Activated CD4-positive, alpha-beta T cell treated with anti-CD3 and anti-CD28 coated beads, Interleukin-2, amount 50 U/mL, for 16 hours (primary cell): ENCODE measurements at regions not wholly inside any gene's neighbourhood (a gene's known extent, or its start where the extent isn't known, plus 50 kb on each side); places are given as distances from the start of the nearest gene placed in this dataset.

Experiments used
- DNase-seq: peaks from one replicate; pipeline ENCODE4 v3.0.0-alpha.2; 2020

- no peak for DNase-seq
Observed at GRCh38 chr9:118809160-118809625, 560.0 kb downstream of the BRINP1 start.

DNA sequence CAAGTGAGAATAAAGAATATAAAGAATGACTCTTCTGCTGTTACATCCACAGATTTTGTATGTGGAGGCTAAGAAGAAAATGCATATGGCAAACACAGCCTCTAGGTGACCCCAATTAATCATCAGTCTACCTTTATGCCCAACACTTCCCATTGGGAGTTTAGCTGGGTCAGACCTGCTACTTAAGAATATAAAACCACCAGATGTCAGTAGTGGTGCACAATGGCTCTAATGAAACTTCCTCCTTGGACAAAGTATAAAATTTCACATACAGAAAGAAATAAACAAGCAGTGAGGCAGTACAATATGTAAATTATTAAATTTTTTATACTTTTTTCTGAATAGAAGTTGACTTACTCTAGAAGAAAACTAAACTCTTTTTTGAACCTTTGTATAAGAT, 539.9 kb downstream of the BRINP1 start:
- no peak for DNase-seq

- no peak for DNase-seq
Observed at GRCh38 chr9:118832371-118832770, 536.9 kb downstream of the BRINP1 start.

DNA sequence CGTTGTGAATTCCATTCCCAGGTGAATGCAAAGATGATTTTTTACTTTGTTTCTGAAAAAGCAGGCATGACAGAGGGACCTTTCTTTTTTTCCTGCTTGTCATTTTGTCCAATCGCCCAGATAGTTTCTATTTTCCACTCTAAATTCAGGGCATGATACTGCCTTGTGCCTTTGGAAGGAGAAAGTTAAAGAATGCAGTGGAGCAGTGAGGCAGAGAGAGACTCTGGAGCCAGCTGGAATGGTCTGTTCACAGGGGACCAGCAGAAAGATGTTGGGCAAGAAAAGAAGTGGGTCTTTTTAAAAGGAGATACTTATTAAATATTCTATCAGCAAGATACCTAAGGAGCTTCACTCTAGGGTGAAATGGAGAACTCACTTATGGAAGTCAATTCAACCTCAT, 532.3 kb downstream of the BRINP1 start:
- no peak for DNase-seq

DNA sequence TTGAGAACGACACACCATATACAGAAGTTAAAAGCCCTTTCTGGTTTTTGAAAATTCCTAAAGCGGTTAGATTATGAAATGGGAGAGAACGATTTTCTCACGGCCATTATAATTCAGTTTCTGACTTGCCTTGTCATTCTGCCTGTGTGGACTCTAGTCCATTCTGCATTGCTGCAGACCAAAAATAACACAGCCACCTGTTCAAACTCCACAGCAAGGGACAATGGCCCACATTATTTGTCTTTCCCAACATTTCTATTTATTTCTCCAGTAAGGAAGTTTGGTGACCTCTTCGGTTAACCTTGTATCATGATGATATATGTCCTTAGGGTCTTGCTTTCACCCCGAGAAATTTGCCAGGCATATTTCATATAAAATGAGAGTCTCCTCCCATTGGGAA, 497.7 kb downstream of the BRINP1 start:
- no peak for DNase-seq

DNA sequence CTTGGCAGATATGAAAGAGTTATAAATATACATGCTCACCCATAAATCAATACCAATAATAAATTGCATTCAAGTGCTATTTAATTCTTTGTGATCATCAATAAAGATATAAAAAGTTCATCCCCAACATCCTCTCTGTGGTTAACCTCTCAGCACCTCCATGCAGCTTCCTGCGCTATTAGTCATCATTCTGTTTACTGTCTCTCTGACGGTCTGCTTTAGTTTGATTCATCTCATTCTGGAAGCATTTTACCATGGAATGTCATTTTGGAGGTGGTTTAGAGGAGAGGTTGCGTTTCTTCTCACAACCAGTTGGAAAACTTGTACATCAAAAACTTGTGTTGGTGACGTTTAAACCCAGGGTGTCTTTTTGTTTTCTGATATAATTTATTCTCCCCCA, 486.6 kb downstream of the BRINP1 start:
- DNase-seq, result no peak

DNA sequence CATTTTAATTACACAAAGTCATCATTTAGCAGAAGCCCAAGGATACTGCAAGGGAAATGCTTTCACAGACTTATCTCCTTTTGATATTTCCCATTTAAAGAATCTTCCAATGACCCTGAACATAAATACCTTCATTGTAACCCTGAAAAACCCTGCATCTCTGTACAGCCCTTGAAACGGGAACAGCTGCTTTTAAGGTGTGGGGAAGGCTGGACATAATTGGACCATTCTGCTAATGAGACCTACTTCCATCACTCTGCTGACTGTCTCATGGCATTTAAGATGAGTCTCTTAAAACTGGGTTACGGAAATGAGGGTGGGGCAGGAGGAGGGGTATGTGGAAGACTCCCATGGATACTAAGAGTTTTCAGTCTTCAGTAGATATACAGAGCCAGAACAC, 485.8 kb downstream of the BRINP1 start:
- no peak for DNase-seq

DNA sequence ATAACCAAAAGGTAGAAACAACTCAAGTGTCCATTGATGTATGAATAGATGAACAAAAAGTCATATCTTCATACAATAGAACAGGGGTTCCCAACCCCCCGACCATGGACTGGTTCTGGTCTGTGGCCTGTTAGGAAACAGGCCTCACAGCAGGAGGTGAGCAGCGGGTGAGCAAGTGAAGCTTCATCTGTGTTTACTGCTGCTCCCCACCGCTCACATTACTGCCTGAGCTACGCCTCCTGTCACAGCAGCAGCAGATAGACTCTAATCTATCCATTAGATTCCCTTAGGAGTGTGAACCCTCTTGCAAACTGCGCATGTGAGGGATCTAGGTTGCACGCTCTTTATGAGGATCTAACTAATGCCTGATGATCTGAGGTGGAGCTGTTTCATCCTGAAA, 478.0 kb downstream of the BRINP1 start:
- no peak for DNase-seq

DNA sequence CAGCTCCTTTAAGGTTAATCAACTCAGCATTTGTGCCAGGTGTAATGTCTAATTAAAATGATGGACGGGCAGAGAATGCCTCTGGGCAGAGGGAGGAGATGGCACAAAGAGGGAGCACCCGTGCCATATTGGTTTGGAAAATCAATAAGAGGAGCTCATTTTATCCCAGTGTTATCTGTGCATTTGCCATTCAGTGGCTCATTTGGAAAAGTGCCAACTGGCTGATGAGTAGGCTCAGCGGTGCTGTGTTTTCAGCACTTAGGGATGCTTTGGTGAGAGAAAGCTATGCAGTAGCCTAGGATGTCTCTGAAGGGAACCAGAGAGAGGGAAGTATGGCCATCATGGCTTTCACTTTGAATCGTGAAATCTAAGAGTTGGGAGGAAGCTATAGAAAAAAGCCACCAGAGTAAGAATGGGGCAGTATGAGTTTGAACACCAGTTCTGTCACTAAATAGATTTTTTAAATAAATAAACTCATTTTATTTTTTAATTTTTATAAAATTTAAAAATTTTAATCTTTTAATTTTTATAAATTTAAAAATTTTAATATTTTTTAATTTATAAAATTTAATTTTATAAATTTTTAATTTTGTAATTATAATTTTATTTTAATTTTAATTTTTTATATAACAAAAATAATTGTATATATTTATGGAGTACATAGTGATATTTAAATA, 472.8 kb downstream of the BRINP1 start:
- no peak for DNase-seq

DNA sequence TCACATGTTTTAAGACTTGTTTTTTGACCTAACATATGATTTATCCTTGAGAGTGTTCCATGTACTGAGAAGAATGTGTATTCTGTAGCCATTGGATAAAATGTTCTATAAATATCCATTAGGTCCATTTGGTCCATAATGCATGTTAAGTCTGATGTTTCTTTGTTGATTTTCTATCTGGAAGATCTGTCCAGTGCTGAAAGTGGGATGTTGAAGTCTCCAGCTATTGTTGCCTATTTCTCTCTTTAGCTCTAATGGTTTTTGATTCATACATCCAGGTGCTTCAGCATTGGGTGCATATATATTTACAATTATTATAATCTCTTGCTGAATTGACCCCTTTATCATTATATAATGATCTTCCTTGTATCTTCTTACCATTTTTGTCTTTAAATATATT, 451.1 kb downstream of the BRINP1 start:
- DNase-seq, result no peak

DNA sequence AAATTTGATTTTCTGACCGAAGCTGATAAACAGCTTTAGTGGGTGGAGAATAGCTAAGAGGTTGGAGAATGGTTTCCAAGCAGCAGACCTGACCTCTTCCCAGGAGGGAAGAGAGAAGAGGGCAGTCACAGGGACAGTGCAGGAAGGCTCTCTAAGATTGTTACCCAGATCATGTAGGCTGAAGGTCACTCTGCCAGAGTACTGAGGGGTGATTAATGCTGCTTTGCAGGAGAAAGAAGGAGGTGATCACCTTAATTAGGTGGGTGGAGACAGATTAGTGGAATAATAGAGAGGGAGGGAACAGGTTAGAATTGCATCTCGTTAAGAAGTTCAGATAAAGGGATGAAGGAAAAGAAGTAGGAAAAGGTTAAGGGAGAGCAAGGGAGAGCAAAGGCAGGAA, 440.5 kb downstream of the BRINP1 start:
- no peak for DNase-seq

- no peak for DNase-seq
Observed at GRCh38 chr9:118929287-118929686, 439.9 kb downstream of the BRINP1 start.

- DNase-seq, result no peak
Observed at GRCh38 chr9:118931941-118932340, 437.3 kb downstream of the BRINP1 start.

- DNase-seq, result no peak
Observed at GRCh38 chr9:118938581-118938980, 430.7 kb downstream of the BRINP1 start.

DNA sequence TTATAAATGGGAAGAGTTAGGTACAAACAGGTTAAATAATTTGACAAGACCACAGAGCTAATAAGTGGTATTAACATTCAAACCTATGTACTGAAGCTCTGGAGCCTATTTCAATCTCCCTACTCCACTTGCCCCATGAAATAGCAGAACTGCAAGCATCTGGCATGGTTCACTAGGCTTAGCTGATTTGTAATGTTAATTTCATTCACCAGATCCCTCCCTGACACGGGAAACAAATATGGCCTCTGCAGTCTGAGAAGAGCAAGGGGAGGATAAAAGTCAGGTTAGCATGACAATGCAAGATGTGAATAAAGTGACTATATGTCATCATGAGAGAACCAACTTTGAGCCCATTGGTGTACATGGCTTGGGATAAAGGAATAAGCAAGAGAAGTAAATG, 428.8 kb downstream of the BRINP1 start:
- DNase-seq, result no peak

GRCh38 chr9:118946669-118947068, 422.6 kb downstream of the BRINP1 start:
- no peak for DNase-seq

DNA sequence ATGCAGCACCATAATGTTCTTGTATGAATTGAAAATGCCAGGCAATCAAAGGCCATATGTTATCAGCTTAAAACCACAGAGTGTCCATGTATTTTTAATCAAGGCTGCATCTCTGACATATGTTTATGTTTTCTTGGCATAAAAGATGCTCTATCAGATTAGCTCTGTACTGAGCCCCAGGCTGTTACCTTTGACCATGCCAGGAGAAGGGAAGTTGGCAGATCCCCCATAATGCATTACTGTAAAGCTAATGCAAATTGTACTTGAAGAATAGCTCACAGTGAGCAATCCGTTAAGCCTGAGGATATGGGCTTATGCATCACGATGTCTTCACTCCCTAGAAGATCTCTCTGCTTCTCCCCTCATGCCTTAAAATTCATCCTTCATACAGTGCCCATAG, 414.4 kb downstream of the BRINP1 start:
- no peak for DNase-seq

GRCh38 chr9:118957585-118957984, 411.6 kb downstream of the BRINP1 start:
- DNase-seq, result no peak

DNA sequence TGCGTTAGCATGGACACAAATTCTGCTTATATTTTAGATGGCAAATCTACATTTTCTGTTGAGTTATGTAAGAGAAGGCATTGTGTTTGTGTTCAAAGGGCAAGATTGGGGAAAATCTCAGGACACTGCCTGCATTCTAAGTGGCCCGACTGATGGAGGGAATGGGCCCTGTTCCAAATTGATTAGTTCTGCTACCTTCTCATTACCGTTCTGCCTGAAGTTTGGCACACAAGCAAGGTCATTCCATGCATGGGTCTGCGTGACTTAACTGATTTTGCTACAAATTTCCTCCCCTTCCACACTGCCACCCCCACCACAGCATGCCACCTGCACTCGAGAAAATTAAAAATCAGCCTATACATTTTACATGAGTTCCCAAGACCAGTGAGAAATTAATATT, 409.9 kb downstream of the BRINP1 start:
- no peak for DNase-seq

DNA sequence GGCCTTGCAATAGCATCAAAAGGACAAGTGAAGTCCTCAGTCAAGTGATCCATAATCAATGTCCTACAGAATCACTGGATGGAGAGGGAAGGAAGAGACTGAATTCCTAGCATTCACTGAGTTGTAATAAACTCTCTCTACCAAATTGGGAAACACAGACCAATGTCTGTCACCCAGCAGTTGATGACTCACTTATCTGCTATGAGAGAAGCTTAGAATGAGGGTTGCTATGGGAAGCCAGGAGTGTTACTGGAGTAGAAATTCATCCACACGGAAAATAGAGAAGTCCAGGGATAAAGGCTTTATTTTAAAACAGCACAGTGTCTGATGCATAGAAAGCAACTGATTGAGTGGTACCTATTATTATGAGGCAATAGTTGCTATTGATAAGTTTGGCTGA, 407.4 kb downstream of the BRINP1 start:
- no peak for DNase-seq

- DNase-seq, result no peak
Observed at GRCh38 chr9:118962426-118962825, 406.8 kb downstream of the BRINP1 start.

DNA sequence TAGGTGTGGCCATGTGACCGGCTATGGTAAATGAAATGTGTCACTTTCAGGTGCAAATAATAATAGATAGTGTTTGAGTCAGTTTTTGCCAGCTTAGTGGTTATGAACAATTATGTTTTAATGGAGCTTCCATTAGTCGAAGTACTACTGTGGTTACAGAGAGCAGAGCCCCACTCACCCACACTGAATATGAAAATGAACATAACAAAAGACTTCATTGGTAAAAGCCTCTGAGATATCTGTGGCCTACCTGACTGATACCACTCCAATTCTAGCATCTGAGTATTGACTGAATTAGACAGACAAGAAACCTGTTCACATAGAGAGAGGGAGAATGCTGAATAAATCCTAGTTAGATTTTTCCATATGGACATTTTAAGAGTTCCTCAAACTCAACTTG, 405.6 kb downstream of the BRINP1 start:
- DNase-seq, result no peak

DNA sequence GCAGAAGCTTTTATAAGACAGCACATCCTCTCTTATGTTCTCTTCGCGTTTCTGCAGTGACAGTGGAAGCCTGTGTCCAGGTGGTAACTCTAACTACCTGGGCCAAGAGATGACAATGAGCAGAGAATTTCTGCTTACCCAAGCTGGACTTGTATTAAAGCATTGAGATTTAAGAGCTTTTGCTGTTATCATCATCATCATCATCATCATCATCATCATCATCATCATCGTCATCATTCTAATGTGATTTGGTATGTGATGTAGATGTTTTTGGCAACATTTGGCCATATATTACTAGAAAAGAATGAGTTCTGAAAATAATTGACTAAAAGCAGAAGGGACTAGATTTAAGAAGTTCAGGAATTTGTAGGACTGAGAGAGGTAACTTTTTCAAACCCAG, 401.3 kb downstream of the BRINP1 start:
- DNase-seq, result no peak

DNA sequence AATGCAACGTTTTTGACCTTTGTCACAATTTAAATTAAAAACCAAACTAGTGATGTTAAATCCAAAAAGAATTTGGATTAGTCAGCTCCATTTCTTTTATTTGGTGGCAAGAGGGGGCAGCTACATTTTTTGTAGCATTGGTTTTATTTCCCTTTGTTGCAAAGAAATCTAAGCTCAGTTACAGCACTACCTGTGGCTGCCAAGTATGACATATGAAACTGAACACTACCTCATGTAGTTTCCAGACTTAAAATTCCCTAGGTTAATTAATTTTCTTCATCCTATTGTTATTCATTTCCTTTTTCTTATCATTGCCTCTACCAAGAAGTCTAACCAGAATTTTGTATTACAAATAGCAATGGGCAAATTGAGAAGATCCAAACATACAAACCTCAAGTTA, 393.5 kb downstream of the BRINP1 start:
- no peak for DNase-seq

- no peak for DNase-seq
Observed at GRCh38 chr9:118976160-118976559, 393.1 kb downstream of the BRINP1 start.

DNA sequence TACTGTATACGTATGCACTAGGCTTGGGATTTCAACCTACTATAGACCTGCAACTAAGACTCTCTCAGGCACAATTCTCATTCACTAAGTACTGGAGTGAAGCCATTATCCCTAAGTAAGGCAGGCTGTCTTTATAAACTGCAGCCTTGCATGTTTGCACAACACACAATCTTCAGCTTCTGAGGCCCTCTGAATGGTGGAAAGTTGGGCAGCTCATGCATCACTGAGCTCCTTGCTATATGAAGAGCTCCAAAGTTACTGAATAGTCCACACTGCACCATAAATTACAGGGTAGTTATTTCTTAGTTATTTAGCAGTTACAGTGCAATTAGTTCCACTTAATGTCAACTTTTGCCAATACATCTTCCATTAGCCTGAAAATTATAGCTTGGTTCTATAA, 384.6 kb downstream of the BRINP1 start:
- no peak for DNase-seq
